H1 (cell line): ENCODE measurements at regions not wholly inside any gene's neighbourhood (a gene's known extent, or its start where the extent isn't known, plus 50 kb on each side); places are given as distances from the start of the nearest gene placed in this dataset.

Experiments used
- CBX8 ChIP-seq: fragments of 300-800, 300-1000 bp; sonication (generic); IDR thresholded peaks from 2 replicates; pipeline ENCODE4 v1.7.1; 2016; ENCODE audit warnings: low read depth, low read length, borderline replicate concordance
- CHD2 ChIP-seq: IDR thresholded peaks from 2 replicates; pipeline ENCODE4 v1.6.1; 2012; ENCODE audit warnings: low read length, improper control_type of control experiment
- EGR1 ChIP-seq: IDR thresholded peaks from 2 replicates; pipeline ENCODE4 v1.6.1; 2011; ENCODE audit warnings: low read depth, low read length, borderline replicate concordance
- HDAC6 ChIP-seq: IDR thresholded peaks from one replicate; pipeline ENCODE4 v1.7.1; 2012; ENCODE audit warnings: low read depth, mild to moderate bottlenecking, inconsistent platforms, low read length, moderate library complexity
- RAD21 ChIP-seq, 2 experiments: IDR thresholded peaks in 1 of 2; conservative IDR thresholded peaks in 1 of 2; 2 replicates each; pipeline ENCODE4 v1.6.1; 2011; ENCODE audit warnings: low read depth in 2 of 2, low read length in 2 of 2, improper control_type of control experiment in 1 of 2, inconsistent platforms in 1 of 2, mild to moderate bottlenecking in 1 of 2, moderate library complexity in 1 of 2
- SIN3A ChIP-seq, 2 experiments: IDR thresholded peaks in 1 of 2; conservative IDR thresholded peaks in 1 of 2; 2 replicates each; pipeline ENCODE4 v1.6.1; 2011 to 2012; ENCODE audit warnings: low read length in 2 of 2, improper control_type of control experiment in 1 of 2, low read depth in 1 of 2, mild to moderate bottlenecking in 1 of 2

- TF ChIP-seq CBX8 = no peak
- TF ChIP-seq SIN3A (conservative IDR thresholded peaks at IDR 0.05 in 1 of 2, IDR thresholded peaks at IDR 0.05 in 1 of 2; ENCODE audit: low read depth in 1 of 2, low read length in 2 of 2) = no peak
- TF ChIP-seq EGR1 = no peak
- no peak for TF ChIP-seq CHD2
- no peak for TF ChIP-seq HDAC6
- TF ChIP-seq RAD21 (IDR thresholded peaks at IDR 0.05 in 1 of 2, conservative IDR thresholded peaks at IDR 0.05 in 1 of 2; ENCODE audit: low read depth in 2 of 2, low read length in 2 of 2) = no peak
These were observed 131.6 kb upstream of the TMEM72 start (continued) for GRCh38 chr10:44779511-44779910.
